ENCODE measurements at regions not wholly inside any gene's neighbourhood (a gene's known extent, or its start where the extent isn't known, plus 50 kb on each side); places are given as distances from the start of the nearest gene placed in this dataset.

DNA sequence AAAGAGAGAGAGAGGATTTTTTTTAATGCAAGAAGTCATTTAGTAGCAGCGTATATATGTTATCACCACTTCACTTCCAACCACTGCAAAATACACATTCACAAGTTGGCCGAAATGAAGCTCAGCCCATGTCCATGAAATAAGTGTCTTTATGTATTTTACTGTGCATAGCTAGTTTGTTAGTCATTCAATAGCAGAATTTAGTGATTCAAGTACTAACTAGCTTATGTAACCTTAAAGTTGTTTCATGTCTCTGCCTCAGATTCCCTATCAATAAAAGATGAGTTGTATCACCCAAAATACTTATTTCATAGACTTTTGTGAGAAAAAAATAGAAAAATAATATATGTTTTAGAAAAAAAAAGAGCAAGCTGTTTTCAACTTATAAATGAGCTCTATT, 153.7 kb upstream of the PRDM1 start:
- no peak for DNase-seq (ENCODE audit: low spot score in 2 of 2)
- Histone ChIP-seq H3K27me3 (ENCODE audit: low read depth) (0 out of 2 replicates have a peak, but pooled peaks cover 4% of the 10 kb centered on the region), H3K4me3 (no peak overlapping the region), H3K36me3 (replicated peaks) (no peaks in the 10 kb centered on the region), H3K9me3 (no peaks in the 10 kb centered on the region), H3K4me1 (no peaks in the 10 kb centered on the region)
- in situ Hi-C loops (cut with MboI; ENCODE audit: low sequenced_read_pairs) = no loop called here

DNA sequence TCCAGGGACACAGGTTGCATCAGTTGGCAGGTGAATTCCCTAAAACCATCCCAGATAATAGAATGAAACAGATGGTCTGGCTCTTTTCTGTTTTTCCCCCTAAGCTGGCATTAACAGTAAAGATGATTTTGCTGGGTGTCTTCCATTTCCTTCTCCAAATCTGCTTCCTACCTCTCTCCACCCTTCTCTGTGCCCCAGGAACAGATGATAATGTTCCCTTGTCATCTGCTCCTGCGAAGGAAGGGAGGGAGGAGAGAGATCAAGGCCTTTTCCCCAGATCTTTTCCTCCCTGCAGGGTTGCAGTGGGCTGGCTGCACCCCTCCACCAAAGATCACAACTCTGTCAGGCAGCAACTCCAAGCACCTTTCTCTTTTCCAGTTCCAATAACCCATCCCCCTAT, 156.5 kb upstream of the PRDM1 start:
- in situ Hi-C loops (cut with MboI; ENCODE audit: low sequenced_read_pairs) = no loop called here
- Histone ChIP-seq H3K4me3 (no peak overlapping the region), H3K9me3 (no peaks in the 10 kb centered on the region), H3K4me1 (no peaks in the 10 kb centered on the region), H3K36me3 (replicated peaks) (no peaks in the 10 kb centered on the region), H3K27me3 (ENCODE audit: low read depth) (no peaks in the 10 kb centered on the region)
- no peak for DNase-seq (ENCODE audit: low spot score in 2 of 2)

DNA sequence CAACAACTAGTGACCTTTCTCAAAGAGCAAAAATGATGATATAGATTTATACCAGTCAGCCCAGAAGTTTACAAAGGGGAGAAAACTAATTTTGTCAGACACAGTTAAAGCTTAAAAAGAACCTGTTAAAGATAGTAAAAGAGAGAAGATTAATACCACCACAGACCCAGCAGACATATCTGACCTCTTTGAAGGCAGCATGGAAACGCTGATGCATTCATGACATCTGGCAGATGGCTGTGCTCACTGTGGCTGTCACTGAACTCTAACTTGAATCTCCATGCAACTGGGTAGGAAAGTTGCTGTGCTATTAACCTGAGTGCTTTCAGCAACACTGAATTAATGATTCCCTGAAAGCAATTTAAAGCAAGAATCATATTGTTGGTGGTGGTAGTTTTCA, 159.8 kb upstream of the PRDM1 start:
- no peaks in the 10 kb centered on the region for H3K4me1 ChIP-seq
- in situ Hi-C loops (cut with MboI; ENCODE audit: low sequenced_read_pairs) = no loop called here
- H3K4me3 ChIP-seq = no peak overlapping the region

DNA sequence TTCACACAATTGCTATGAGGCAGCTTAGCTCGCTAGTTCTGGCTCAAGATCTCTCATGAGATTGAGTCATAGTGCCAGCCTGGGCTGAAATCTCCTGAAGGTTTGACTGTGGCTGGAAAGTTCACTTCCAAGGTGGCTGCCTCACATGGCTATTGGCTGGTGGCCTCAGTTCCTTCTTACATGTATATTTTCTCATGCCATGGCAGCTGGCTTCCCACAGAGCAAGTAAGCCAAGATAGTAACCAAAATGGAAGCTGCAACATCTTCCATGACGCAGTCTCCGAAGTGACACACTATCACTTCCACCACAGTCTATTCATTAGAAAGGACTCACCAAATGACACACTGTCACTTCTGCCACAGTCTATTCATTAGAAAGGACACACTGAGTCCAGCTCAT, 160.4 kb upstream of the PRDM1 start:
- Histone ChIP-seq H3K36me3 (replicated peaks) (no peaks in the 10 kb centered on the region), H3K4me1 (no peaks in the 10 kb centered on the region), H3K4me3 (no peak overlapping the region), H3K9me3 (no peaks in the 10 kb centered on the region), H3K27me3 (ENCODE audit: low read depth) (no peaks in the 10 kb centered on the region)
- in situ Hi-C loops (cut with MboI; ENCODE audit: low sequenced_read_pairs) = no loop called here
- DNase-seq (ENCODE audit: low spot score in 2 of 2) = no peak

More for the DNA sequence above, 159.8 kb upstream of the PRDM1 start:
- no peak for DNase-seq (ENCODE audit: low spot score in 2 of 2)
- Histone ChIP-seq H3K36me3 (replicated peaks) (no peaks in the 10 kb centered on the region), H3K27me3 (ENCODE audit: low read depth) (no peaks in the 10 kb centered on the region), H3K9me3 (no peaks in the 10 kb centered on the region)

DNA sequence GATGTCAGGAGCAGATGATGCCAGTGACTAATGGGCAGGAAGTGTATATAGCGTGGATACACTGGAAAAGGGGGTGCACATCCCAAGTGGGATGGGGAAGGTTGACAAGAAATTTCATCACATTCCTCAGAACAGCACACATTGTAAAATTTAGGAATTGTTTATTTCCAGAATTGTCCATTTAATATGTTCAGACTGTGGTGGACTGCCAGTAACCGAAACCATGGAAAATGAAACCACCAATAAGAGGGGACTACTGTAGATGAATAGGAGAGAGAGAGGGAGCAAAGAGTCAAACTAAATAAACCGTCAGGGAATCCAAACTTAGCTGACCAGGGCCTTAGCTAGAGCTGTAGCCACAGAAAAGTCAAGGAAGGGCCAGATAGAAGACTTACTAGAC, 164.4 kb upstream of the PRDM1 start:
- 0 out of 2 replicates have a peak, but pooled peaks cover 3% of the 10 kb centered on the region for H3K27me3 ChIP-seq (ENCODE audit: low read depth)
- H3K36me3 ChIP-seq (replicated peaks) = no peaks in the 10 kb centered on the region
- no peak for DNase-seq (ENCODE audit: low spot score in 2 of 2)
- H3K4me1 ChIP-seq = no peaks in the 10 kb centered on the region
- in situ Hi-C loops (cut with MboI; ENCODE audit: low sequenced_read_pairs) = no loop called here
- no peaks in the 10 kb centered on the region for H3K9me3 ChIP-seq
- no peak overlapping the region for H3K4me3 ChIP-seq

DNA sequence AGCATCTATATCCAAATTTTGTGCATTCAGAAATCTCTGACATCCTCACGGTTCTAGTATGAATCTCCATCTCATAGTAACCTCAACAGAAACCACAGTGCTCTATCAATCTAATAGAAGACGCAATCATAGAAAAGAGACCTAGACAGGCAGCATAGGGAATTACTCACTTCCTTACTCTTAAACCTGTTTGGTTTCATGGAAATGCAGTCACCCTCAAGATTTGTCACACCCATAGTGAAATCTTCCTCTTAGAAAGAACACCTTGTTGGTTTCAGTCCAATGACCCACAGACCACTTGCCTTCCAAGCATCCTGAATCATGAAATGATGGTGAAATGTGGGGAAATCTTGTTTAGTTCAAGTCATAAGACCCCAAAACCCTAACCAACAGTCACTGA, 166.1 kb upstream of the PRDM1 start:
- no peak for DNase-seq (ENCODE audit: low spot score in 2 of 2)
- Histone ChIP-seq H3K36me3 (replicated peaks) (no peaks in the 10 kb centered on the region), H3K4me1 (no peaks in the 10 kb centered on the region), H3K27me3 (ENCODE audit: low read depth) (0 out of 2 replicates have a peak, but pooled peaks cover 3% of the 10 kb centered on the region), H3K9me3 (no peaks in the 10 kb centered on the region), H3K4me3 (no peak overlapping the region)
- in situ Hi-C loops (cut with MboI; ENCODE audit: low sequenced_read_pairs) = no loop called here

DNA sequence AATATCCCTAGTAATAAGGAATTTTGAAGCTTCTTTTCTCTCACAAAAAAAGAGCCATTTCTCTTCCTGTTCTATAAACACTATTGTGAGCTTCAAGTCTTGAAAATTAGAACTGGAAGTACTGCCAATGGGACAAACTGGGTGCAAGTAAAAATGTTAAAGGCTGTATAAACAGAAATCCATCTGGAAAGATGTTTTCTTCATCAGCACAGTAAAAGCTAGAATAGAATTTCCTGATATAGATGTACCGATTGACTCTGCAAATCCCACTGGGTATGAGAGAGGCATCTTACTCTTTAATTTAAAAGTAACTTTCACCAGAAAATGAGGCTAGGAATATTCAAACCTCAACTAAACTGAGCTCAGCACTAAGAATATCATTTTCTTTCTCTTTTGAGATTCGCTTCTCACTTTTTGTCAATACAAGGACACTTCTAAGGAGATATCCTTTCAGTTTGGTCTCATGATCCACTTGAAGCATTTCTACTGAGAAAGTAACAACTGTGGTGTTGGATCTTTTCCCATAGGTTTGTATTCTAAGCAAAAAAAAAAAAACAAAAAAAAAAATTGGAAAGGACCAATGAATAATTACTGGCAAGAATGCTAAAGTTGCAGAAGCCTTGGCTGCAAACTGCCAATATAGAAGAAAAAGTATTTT, 169.0 kb upstream of the PRDM1 start:
- no peaks in the 10 kb centered on the region for H3K4me1 ChIP-seq
- in situ Hi-C loops (cut with MboI; ENCODE audit: low sequenced_read_pairs) = no loop called here
- H3K4me3 ChIP-seq = no peak overlapping the region
- DNase-seq (ENCODE audit: low spot score in 2 of 2) = no peak
- H3K36me3 ChIP-seq (replicated peaks) = no peaks in the 10 kb centered on the region
- no peaks in the 10 kb centered on the region for H3K9me3 ChIP-seq
- H3K27me3 ChIP-seq (ENCODE audit: low read depth) = 0 out of 2 replicates have a peak, but pooled peaks cover 3% of the 10 kb centered on the region

DNA sequence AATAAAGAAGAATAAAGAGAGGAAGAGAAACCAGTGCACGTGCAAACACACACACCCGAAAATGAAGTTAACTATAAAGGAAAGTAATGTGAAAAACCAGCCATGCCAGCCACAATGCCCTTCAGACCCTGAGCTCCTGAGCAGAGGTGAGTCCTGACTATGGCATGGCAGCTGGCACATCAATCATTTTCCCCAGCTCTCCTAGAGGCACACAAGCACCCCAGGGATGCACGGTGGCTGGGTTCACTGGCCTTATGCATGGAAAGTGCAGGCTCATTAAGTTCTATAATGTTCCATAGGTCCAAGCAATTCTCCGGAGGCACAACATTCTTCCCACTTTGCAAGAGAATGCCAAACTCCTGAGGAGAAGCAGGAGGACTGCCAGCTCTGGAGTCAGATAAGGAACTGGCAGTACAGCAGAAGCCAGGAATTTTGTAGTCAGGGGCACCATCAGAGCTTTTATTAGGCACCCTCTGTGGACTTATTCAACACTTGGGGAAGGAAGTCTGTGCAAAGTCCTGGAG, 175.0 kb upstream of the PRDM1 start:
- Histone ChIP-seq H3K9me3 (no peaks in the 10 kb centered on the region), H3K4me1 (no peaks in the 10 kb centered on the region), H3K36me3 (replicated peaks) (no peaks in the 10 kb centered on the region), H3K4me3 (no peak overlapping the region), H3K27me3 (ENCODE audit: low read depth) (no peaks in the 10 kb centered on the region)
- DNase-seq (ENCODE audit: low spot score in 2 of 2) = no peak
- in situ Hi-C loops (cut with MboI; ENCODE audit: low sequenced_read_pairs) = no loop called here

DNA sequence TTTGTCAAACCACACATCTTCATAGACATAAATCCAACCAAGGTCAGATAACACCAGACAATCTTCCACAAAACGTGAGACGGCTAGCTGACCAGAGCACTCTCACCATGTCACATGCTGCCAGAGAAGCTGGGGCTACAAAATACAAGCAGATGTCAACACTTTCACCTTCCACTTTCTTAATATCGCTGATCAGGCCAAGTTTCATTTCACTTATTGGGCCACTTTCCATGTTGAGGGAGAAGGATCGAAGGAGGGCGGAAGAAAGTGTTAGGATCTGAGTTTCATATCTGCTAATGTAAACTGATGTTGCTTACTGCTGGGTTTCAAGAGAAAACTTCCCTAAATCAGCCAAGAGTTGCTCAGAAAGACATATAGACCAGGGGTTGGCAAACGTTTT, 177.0 kb upstream of the PRDM1 start:
- Histone ChIP-seq H3K27me3 (ENCODE audit: low read depth) (no peaks in the 10 kb centered on the region), H3K9me3 (no peaks in the 10 kb centered on the region), H3K4me3 (no peak overlapping the region), H3K4me1 (no peaks in the 10 kb centered on the region), H3K36me3 (replicated peaks) (no peaks in the 10 kb centered on the region)
- no peak for DNase-seq (ENCODE audit: low spot score in 2 of 2)
- in situ Hi-C loops (cut with MboI; ENCODE audit: low sequenced_read_pairs) = no loop called here

DNA sequence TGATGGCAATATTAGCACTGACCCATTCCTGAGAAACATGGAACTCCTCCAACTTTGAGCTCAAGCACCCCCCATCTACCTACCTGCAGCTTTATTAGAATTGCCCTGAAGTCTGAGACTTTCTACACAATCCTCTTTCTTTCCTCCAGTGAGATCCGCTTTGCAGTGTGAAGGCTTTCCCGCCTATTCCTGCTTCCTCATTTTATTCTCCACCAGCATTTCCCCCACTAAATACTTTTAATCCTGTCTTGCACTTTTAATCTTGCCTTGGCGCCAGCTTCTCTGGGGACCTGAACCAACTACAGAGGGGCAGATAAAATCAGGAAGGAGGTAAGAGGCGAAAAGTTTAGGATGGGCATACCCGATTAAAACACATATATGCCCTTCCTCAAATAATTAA, 178.1 kb upstream of the PRDM1 start:
- Histone ChIP-seq H3K9me3 (no peaks in the 10 kb centered on the region), H3K4me3 (no peak overlapping the region), H3K4me1 (peaks cover 5% of the 10 kb centered on the region), H3K36me3 (replicated peaks) (no peaks in the 10 kb centered on the region), H3K27me3 (ENCODE audit: low read depth) (no peaks in the 10 kb centered on the region)
- DNase-seq (ENCODE audit: low spot score in 2 of 2) = no peak
- in situ Hi-C loops (cut with MboI; ENCODE audit: low sequenced_read_pairs) = no loop called here

DNA sequence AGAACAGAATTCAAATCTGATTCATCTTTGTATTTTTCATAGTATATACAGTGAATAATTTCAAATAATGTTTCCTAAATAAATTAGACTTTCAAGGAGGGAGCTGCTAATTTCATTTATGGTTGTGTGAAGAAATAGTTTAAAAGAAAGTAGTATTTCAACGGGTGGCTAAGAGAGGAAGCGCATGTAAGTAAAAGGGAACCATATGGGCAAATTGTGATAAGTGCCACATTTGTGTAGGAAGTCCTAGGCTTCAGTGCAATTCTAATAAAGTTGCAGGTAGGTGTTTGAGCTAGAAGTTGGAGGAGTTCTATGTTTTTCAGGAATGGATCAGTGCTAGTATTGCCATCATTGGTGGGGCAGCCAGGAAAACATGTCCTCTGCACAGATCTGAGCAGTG, 178.8 kb upstream of the PRDM1 start:
- DNase-seq (ENCODE audit: low spot score in 2 of 2) = no peak

DNA sequence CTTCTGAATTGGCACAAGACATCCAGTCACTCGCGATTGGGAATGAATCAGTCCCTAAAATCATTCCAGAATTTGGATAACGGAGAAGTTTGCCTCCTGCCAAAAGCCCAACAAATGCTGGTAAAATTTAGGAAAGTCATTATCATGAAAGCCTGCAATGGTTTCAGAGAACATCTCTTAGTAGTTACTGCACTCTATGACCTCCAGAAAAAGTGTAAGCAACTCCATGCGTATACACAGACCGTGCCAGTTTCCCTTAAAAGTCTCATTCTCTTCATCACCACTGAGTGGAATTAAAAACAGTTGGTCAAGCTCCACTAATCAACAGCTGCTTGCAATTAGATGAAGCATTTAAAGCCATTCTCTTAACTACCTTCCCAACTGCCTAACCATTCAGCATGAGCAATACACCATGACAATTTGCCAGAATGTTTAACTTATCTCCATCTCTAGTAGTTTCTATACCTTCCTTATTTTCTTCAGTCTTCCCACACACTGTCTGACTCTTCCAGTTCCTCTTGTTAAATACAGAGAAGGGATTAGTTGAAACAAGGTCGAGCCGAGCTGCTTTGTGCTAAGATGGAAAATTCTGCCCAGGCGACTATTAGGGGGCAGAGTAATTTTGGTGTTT, 183.6 kb upstream of the PRDM1 start:
- in situ Hi-C loops (cut with MboI; ENCODE audit: low sequenced_read_pairs) = no loop called here
- Histone ChIP-seq H3K9me3 (no peaks in the 10 kb centered on the region), H3K4me3 (no peak overlapping the region), H3K36me3 (replicated peaks) (no peaks in the 10 kb centered on the region), H3K4me1 (peaks cover 13% of the 10 kb centered on the region), H3K27me3 (ENCODE audit: low read depth) (no peaks in the 10 kb centered on the region)
- DNase-seq (ENCODE audit: low spot score in 2 of 2) = peak; percentile 50 to 79

More for the DNA sequence above, 178.8 kb upstream of the PRDM1 start:
- in situ Hi-C loops (cut with MboI; ENCODE audit: low sequenced_read_pairs) = no loop called here
- Histone ChIP-seq H3K36me3 (replicated peaks) (no peaks in the 10 kb centered on the region), H3K9me3 (no peaks in the 10 kb centered on the region), H3K4me1 (peaks cover 10% of the 10 kb centered on the region), H3K27me3 (ENCODE audit: low read depth) (no peaks in the 10 kb centered on the region), H3K4me3 (no peak overlapping the region)

DNA sequence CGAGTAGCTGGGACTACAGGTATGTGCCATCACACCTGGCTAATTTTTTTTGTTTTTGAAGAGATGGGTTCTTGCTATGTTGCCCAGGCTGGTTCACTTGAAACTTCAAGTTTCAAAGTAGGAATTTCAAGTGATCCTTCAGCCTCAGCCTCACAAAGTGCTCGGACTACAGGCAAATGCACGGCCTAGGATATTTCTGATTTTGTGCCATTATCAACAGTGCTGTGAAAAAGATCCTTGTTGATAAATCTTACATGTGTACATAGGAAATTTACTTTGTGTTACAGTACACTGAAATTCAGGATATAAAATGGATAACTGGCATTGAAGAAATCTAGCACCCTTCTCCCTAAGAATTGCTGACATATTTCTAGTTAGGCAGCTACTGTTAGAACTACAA, 184.6 kb upstream of the PRDM1 start:
- DNase-seq (ENCODE audit: low spot score in 2 of 2) = no peak
- Histone ChIP-seq H3K27me3 (ENCODE audit: low read depth) (no peaks in the 10 kb centered on the region), H3K4me3 (no peak overlapping the region), H3K4me1 (peaks cover 13% of the 10 kb centered on the region), H3K9me3 (no peaks in the 10 kb centered on the region), H3K36me3 (replicated peaks) (no peaks in the 10 kb centered on the region)
- in situ Hi-C loops (cut with MboI; ENCODE audit: low sequenced_read_pairs) = no loop called here

DNA sequence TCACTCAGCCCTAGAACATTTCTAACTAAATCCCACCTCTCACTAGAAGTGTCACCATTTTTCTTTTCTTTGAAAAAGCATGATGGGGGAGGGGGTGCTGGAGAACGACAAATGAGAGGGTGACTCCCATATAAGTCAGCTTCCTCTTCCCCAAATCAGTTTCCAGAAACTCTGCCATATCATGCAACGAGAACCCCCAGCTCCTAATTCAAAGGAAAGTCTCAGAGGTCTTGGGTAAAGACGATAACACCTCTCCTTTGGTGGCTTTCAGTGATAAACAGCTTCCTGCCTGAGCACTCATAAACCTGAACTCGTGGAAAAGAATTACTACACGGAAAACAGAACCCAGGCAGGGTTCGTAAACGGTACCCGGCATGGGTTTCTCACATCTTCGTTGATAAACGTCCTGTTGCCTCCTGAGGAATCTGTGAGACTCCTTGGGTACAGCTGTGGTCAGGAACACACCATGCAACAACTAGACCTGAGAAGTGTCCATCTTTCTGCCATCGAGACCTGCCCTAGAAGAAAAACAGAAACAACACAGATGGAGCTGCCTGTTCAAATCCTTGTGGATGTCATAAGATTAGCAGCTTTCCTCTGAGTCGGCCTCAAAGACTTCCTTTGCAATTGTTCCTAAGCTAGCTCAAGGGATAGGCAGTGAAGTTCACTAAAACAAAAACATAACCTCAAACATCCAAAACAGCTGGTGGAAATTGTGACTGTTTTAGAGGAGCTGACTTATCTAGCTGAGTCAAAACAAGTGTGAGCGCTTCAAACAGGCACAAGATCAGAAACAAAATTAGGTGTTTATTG, 185.8 kb upstream of the PRDM1 start:
- no peak for DNase-seq (ENCODE audit: low spot score in 2 of 2)
- H3K27me3 ChIP-seq (ENCODE audit: low read depth) = no peaks in the 10 kb centered on the region
- peaks cover 13% of the 10 kb centered on the region for H3K4me1 ChIP-seq
- in situ Hi-C loops (cut with MboI; ENCODE audit: low sequenced_read_pairs) = no loop called here
- H3K9me3 ChIP-seq = no peaks in the 10 kb centered on the region
- no peaks in the 10 kb centered on the region for H3K36me3 ChIP-seq (replicated peaks)
- no peak overlapping the region for H3K4me3 ChIP-seq

Data from HAP-1 (cell line).